NCI-H345 treated with DMSO at 0.1 percent for 48 hours (cell line): ENCODE measurements at regions not wholly inside any gene's neighbourhood (a gene's known extent, or its start where the extent isn't known, plus 50 kb on each side); places are given as distances from the start of the nearest gene placed in this dataset.
"Not testable (repeated sequence)": the region's sequence is repeated elsewhere in the genome, so short reads cannot be mapped to it uniquely, and the experiment has no call there.

Experiments used
- DNase-seq: peaks from one replicate; lab custom pipeline; 2025; ENCODE audit not compliant: unreplicated experiment; lab: John Stamatoyannopoulos, UW

DNA sequence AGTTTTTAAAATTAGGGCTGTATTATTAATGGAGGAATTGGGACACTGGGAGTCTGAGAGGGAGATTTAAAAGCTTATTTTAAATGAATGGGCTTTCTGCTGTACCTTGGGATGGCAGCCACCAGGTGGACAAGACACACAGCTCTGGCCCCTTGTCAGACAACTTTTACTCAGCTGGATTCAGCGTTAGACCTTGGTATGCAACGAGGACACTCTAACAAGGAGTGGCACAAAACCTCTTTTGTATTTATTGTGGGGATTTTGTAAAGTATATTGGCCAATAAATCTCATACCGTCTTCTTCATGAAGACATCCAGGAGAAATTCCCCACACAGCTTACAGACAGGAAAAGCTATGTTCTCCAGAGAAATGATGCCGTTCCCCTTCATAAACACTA lies 105.7 kb downstream of the LCA5 start:
- no peak for DNase-seq

DNA sequence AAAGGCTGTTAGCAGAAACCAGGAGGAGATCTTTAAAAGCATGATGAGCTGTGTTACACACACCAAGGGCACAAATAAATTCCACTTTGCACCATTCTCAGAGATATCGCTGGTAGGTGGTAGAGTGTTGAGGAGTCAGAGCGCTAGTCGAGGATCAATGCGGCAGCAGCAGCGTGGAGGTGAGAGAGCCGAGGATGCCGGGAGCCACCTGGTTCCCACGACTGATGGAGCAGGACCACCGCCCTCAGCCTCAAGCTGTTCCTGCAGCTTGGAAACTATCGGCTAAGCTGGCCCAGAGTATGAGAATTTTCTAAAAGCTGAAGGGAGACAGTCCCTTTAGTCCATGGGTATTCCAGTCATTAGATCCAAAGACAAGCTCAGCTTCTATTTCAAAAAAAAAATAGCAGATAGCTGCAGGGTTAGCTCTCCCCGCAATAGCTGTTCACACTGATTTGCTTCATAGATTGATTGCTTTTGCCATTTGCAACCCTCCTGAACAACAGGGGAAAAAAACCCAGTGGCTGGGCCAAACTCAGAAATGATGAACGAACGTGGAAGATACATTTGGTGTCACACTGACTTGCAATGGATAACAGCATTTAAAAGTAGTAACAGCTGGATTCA lies 106.2 kb downstream of the LCA5 start:
- DNase-seq: no peak

DNA sequence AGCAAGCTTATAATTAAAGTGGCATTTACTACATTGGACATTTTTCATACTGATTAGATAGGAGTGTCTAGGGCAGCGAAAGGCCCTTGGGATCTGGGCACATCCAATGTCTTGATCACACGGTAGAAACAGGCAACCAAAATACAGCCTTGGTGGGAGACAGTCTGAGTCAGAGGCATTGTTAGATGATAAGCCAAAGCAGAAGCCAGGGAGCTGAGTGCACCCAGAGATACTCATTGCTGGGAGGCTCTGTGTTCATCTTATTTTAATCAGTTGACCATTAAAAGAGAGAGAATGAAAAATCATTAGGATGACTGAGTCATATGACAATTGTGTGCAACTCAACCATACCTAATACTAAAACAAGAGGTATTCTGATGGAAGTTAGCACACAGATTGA lies 109.5 kb downstream of the LCA5 start:
- DNase-seq: no peak

DNA sequence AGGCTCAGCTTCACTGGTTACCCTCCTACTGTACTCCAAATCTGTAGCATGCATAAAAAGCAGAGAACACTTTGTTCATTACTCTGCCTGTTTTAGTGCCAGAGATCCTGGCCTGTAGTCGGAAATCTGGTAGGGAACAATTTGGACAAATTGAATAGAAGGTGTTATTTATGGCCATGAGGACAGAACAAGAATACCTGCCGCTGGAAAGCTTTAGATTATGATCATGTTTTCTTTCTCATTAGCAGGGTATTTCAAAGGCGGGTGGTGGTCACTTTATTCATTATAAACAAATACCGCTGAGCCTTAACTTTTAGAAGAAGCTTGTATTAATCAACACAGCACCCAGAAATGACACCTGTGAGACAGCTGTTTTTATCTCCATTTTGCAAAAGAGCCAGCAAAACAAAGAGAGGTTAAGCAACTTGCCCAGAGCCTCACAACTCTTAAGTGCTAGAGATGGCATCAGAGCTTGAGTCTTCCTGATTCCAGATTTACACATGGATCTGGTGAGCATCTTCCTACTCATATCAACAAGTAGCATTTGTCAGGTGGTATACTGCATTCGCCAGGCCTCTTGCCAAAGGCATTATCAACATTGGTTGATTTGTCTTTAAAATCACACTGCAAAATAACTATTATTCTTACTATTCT lies 110.5 kb downstream of the LCA5 start:
- no peak for DNase-seq

DNA sequence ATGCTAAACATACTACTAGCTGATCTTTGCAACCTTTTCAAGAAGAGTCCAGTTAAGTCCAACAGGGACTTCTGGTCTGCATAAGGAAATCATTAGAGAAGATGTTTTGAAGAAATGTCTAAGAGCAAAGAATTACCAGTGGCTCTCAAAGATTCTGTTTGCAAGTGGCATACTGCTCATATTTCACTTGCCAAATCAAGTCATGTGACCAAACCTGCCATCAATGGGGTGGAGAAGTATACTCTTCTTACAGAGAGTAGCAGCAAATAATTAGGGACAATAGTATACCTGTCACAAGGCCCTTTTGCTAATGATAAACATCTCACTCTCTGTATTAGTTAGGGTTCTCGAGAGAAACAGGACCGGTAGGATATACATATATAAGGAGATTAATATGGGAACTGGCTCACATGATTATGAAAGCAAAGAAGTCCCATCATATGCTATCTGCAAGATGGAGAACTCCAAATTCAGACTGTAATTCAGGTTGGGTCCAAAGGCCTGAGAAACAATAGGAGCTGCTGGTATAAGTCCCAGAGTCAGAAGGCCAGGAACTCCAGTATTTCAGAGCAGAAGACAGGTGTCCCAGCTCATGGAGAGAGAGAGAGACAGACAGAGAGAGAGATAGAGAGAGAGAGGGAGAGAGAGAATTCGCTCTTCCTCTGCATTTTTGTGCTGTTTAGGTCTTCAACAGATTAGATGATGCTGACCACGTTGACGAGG lies 111.5 kb downstream of the LCA5 start:
- DNase-seq: no peak

DNA sequence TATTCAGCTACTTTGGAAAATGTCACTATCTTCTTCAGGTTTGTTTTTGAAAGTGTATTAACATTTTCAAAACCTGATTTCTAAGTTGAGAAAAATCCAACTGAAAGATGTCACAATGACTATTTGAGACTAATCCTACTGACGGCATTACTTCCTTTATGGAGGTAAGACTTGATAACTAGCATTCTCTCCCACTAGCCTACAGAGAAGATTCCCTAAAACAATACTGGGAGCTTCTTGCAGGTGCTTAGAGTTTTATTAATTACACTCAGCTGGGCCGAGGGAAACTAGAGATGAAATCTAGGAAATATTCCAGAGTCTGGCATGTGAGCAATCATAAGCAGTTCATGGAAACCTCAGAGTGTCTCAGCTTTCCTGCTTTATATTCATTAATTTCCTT lies 114.0 kb downstream of the LCA5 start:
- no peak for DNase-seq

DNA sequence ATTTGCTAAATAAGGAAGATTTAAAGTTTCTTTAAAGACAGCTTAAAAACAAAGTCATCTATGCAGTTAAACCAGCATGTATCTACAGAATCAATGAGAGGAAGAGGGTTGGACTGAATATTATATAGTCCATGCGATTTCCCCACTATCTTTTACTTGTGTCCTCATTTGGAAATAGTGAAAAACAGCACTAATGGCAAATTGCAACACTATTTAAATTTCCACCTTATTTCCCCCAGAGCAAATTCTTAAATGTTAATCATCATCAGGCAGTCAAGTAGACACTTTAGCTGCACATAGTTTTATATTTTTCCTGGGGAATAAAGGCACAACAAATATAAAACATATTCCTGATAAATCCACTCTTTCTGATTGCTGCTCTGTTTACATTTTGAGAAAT lies 114.6 kb downstream of the LCA5 start:
- DNase-seq: no peak

DNA sequence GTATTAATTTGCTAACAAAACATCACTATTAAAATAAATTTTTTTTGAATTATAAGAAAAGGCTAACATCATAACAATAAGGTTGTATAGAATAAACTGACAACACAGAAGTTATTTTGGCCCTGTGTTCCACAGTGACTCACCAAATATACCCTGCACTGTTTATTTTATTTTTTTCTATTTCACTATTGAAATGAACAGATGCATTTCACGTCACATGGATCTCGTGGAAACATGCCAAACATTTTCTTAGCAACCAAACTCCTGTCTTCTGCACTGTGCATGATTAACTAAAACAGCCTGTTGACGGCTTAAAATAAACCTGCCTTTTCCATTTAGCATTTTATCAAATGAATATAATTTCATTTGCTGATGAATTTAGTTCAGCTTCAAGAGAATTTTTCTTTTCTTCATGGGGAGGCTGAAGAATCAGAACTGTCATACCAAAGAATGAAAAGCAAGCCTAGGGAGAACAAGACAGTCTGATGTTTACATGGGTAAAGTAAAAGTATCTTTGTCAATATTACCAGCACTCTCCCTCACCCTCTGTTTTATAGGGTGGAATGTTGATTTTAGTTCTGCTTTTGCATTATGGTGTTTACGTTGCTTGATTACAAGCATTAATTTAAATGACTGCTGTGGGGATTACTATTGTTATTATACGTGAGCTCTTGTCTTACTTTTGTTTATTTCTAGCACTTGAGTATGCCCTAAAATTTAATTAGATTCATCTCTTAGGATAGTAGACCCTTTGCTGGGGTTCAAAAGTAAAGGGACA lies 115.3 kb downstream of the LCA5 start:
- peak; percentile 60 for DNase-seq

DNA sequence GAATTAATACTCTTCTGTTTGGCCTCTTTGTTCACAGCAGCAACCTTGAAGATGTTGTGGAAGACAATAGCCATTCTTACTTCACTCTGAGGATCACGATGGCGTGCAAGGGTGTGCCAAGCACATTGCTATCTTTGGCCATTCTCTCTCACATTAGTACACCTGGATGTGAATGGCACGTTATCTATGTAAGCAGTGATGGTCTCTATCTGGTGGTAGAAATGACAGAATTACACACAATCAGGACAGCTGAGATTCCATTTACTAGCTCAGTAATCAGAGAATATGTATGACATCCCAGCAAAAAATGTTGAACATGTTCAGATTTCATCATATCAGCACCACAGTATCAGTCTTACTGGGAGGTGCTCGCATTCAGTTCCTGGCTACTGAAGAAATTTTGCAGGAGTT lies 116.2 kb downstream of the LCA5 start:
- no peak for DNase-seq

DNA sequence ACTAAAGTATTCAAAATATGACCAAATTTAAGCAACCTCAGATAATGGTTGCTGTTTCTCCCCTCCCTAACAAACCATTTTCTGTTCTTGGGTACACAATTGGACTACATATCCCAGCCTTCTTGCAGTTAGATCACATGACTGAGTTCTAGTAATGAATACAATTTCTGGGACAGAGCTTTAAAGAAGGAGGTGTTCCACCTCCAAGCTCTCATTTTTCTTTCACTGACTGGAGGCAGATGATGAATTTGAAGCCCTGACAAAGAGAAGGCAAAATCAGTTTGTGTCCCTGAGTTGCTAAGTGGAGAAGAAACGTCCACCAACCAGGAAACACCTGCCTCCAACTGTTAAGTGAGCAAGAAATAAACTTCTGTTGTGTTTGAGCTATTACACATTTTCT lies 117.2 kb downstream of the LCA5 start:
- no peak for DNase-seq

DNA sequence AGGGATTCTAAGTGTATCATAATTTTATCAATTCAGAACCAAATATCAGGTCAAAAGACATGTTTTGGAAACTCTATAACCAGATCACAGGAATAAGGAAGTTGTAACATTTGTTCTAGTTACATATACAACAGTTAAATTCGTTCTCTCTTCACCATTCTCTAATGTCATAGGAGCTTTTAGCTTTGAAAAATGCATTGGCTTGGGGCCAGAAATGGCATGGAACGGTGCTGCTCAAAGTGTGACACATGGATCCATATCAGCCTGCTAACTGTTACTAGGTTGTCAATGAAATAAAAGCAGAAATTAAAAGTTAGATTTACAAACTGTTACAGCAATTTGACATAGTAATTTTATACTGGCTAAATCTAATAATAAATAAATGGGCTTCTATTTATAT lies 120.3 kb downstream of the LCA5 start:
- DNase-seq: no peak

DNA sequence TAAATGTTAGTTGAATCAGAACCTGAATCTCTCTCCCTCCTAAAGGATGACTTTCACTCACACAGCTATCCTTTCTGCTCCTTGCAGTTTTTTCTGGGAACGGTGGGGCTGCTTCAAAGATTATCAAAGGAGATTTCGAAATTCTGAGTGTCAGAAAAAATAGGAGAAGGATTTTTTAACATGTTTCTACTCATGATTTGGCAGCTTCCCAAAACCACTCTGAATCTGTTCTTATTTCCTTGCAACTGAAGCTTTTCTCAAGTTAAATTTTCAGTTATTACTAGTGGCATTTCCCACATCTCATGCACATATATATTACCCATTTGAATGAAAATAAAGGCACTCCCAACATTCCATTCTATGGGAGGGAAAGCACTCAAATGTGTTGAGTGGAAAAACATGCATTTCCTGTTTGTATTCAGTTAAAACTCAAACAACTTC lies 123.6 kb downstream of the LCA5 start:
- no peak for DNase-seq

DNA sequence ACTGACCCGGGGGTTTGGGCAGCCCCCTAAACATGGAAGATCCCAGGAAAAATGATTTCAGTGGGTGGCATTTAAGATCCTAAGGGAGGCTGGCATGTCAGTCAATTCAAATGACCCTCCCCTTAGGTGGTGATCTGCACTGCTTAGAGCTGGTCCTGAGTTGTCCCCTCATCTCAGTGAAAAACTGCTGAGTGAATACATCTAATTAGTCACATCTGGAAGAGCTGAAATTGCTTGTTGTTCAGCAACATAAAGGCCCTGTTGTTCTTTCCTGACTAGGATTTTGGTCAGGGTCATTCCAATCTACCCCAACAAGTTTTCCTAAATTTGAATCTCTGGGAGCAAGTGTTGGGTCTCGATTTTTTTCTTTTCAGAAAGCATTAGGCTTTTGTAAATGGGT lies 126.4 kb downstream of the LCA5 start:
- DNase-seq: no peak

DNA sequence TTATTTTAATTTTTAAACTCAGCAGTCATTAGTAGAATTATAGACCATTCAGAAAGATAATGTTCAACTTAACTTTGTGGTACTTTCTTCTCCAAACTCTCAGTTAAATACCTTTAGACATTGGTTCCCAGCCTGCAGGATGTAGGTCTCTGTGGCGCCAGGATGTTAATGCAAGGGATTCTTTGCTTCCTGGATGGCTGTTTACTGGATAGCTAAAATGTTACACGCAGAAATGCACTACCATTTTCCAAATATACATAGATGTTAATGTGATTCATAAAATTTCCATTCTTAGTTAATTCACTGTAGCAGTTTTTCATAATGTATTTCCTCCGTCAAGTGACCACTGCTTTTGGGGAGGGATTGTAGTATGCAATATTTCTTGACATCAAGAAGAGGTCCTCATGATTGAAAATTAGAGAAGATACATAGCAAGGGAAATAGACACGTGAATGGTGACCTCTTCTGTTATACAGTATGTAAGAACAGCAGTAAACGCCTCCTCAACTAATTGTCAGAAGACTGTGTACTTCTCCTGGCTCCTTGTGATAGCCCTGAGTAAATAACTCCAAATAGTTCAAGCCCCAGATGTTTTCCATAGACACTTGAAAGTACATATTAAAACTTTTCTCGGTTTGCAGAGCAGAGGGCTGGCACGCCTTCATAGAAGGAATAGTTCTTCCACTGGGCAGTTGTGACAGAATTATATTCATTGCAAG lies 128.8 kb downstream of the LCA5 start:
- DNase-seq: no peak

DNA sequence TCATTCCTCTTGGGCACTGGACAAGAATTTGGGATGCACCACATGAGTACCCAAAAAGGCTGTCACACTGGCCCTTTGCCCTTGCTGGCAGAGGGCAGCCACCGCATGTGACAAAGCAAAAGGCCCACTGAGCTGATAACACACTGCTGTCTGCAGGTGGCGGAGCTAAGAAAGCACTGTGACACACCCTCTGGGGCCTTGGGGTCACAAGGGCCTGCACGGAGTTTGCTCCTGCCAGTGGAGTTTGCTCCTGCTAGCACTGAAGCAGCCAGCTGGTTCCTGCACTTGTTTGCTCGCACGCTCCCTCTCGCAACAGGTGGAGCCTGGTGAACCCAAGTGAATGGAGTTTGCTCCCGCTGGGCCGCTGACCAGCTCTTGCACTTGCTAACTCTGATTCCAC lies 132.6 kb downstream of the LCA5 start:
- DNase-seq: no peak

DNA sequence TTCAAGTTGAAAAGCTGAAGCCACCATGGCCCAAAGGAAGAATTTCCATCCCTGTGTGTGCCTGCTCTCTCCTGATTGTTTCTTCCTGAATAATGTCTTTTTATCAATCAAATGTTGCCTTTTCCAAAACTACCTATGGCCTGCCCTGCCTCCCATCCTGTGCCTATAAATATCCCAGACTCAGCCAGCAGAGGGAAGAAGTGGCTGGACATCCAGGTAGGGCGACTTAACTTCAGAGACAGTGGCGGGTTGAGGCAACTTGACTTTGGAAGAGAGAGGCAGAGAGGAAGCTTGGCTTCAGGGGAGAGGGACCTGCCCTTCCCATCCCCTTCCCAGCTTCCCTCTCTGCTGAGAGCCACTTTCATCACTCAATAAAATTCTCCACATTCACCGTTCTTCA lies 133.0 kb downstream of the LCA5 start:
- DNase-seq: no peak

DNA sequence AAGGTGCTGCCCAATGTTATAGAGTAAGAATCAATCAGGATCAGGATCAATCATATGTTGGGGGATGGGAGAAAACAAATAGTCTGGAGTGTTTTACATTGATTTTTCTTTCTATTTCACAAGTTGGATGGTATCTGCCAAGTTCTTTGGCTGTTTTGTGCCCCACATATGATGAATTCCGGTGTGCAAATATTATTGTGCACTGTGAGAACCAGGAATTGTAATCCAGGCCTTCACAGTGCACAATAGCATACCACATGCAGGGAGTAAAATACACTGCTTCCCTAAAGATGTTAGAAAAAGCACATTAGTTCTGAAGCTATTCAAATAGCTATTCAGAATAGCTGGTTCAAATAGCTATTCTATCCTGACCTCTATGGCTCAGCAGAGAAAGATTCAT lies 133.7 kb downstream of the LCA5 start:
- no peak for DNase-seq

DNA sequence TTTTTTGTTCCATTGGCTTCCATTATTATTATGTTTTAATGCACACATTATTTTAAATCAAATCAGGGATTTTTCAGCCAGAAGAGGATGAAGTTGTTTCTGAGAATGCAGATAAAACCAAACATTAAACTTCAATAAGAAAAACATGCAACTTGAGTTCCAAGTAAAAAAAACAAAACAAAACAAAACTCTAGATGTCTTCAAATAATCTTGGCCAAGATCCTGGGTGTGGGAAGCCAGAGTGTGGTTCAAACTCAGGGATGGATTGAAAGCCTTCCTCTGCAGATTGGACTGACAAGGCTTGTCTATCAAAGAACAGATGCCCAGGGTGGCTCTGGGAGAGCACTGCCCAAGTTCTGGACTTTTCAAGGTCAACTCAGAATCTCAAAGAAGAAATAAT lies 134.1 kb downstream of the LCA5 start:
- no peak for DNase-seq

DNA sequence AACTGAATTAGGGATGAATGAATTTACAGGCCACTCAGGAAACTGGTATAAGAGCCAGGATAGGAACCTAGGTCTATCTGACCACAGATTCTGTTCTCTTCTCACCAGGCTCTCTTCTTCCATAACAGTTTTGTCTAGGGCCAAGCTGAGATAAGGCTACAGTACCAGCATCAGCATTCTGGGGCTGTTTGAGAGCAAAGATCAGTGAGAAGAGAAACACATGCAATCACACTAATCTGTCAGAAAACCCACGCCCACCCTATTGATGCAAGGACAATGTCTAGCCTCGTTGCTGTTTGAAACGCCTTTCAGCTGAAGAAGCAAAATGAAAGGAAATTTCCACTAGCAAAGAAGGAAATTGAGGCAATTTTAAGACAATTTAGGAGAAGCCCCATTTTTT lies 137.7 kb downstream of the LCA5 start:
- no peak for DNase-seq

DNA sequence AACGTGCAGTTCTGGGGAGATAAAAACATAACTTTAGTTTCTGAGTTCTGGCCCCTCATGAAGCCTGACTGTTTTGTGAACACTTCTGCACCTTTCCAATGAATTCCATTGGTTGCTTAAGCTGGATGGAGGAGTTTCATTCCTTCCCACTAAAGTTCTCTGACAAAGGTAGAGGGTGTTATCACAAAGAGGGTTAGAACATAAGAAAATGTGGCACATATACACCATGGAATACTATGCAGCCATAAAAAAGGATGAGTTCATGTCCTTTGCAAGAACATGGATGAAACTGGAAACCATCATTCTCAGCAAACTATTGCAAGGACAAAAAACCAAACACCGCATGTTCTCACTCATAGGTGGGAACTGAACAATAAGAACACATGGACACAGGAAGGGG lies 138.6 kb downstream of the LCA5 start:
- DNase-seq: not testable (repeated sequence)

DNA sequence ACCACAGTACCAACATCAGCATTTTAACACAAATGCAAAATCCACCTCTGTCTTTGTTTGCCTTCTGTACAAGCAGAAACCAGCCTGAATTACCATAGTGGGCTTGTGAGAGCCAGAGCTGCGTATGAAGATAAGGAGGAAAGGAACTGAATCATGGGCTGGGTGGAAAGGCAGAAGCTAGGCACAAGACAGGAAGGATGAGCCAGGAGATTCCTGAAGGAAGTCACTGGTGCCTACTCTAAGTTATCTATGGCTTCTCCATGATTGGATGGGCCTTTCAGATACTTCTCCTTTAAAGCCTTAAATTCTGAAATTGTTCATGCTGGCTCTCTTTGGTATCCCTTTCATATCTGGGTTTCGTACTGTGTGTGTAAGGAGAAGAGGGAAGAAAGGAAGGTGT lies 140.6 kb downstream of the LCA5 start:
- DNase-seq: no peak
